CD4-positive, alpha-beta T cell (primary cell): ENCODE measurements at regions not wholly inside any gene's neighbourhood (a gene's known extent, or its start where the extent isn't known, plus 50 kb on each side); places are given as distances from the start of the nearest gene placed in this dataset.

ENCODE experiments used
- ATAC-seq: fragments of 200-7000 bp; cut with Tn5 transposase; one replicate; pipeline ENCODE4 v1.10.0; 2022; ENCODE audit warnings: mild to moderate bottlenecking; ENCODE audit not compliant: poor library complexity
- CTCF ChIA-PET: fragments of 350-600 bp; sonication (Branson Sonifier 250); formaldehyde crosslinking; loops from one replicate; lab custom pipeline; 2021; ENCODE audit warnings: antibody characterized with exemption, inconsistent platforms; lab: Charles Lee
- POLR2A ChIA-PET: fragments of 350-600 bp; sonication (Branson Sonifier 250); formaldehyde crosslinking; loops from one replicate; lab custom pipeline; 2021; ENCODE audit warnings: antibody characterized with exemption, inconsistent platforms; lab: Charles Lee
- DNase-seq, 14 experiments: peaks; one replicate each; pipeline ENCODE4 v3.0.0-alpha.2; 2013 to 2020; ENCODE audit warnings: mixed read lengths in 2 of 14
- H3K27ac ChIP-seq, 2 donors: one replicate each; pipeline versions ENCODE4 v1.5.1 to v1.7.0; 2013; ENCODE audit warnings: low read length in 2 of 2, low read depth in 1 of 2, mild to moderate bottlenecking in 1 of 2
- H3K27me3 ChIP-seq, 2 experiments: 1 replicate in 1 of 2; 2 replicates in 1 of 2; pipeline versions ENCODE4 v1.6.1 to v1.7.0; 2013; ENCODE audit warnings: low read length in 2 of 2, control low read depth in 1 of 2, mild to moderate bottlenecking in 1 of 2, moderate library complexity in 1 of 2; ENCODE audit not compliant: insufficient read depth in 2 of 2, control insufficient read depth in 1 of 2
- H3K36me3 ChIP-seq: one replicate; pipeline ENCODE4 v1.6.1; 2013; ENCODE audit warnings: low read length, control low read depth; ENCODE audit not compliant: insufficient read depth
- H3K4me1 ChIP-seq: one replicate; pipeline ENCODE4 v1.6.1; 2013; ENCODE audit warnings: low read length, control low read depth; ENCODE audit not compliant: insufficient read depth
- H3K4me3 ChIP-seq: one replicate; pipeline ENCODE4 v1.5.1; 2013; ENCODE audit warnings: mild to moderate bottlenecking, low read length, moderate library complexity
- H3K9me3 ChIP-seq, 2 experiments: 1 replicate in 1 of 2; 2 replicates in 1 of 2; pipeline versions ENCODE4 v1.6.1 to v1.7.0; 2013; ENCODE audit warnings: low read length in 2 of 2, mild to moderate bottlenecking in 2 of 2, control low read depth in 1 of 2, moderate library complexity in 1 of 2; ENCODE audit not compliant: control insufficient read depth in 1 of 2, insufficient read depth in 1 of 2
- H3K27ac Mint-ChIP-seq: one replicate; pipeline ENCODE4 v1.8.0; 2020; ENCODE audit warnings: mixed read lengths
- H3K27me3 Mint-ChIP-seq: one replicate; pipeline ENCODE4 v1.8.0; 2021; ENCODE audit warnings: mixed read lengths
- H3K36me3 Mint-ChIP-seq: one replicate; pipeline ENCODE4 v1.8.0; 2021; ENCODE audit warnings: low read depth, mixed read lengths
- H3K4me1 Mint-ChIP-seq: one replicate; pipeline ENCODE4 v1.8.0; 2021; ENCODE audit warnings: low read depth, mixed read lengths
- H3K4me3 Mint-ChIP-seq: one replicate; pipeline ENCODE4 v1.8.0; 2020; ENCODE audit warnings: mild to moderate bottlenecking, mixed read lengths
- H3K9me3 Mint-ChIP-seq: one replicate; pipeline ENCODE4 v1.8.0; 2020; ENCODE audit warnings: mixed read lengths
- intact Hi-C, 2 experiments: fragments of 100-400 bp; cut with DNase I in 1 of 2; cut with micrococcal nuclease in 1 of 2; formaldehyde crosslinking; loops; one replicate each; pipeline versions ENCODE4 v1.15.1 to v1.9.0; 2023 to 2025; cut with DNase I, micrococcal nuclease
- TF ChIP-seq, protein P1 (sequence below): fragments of 200-600 bp; IDR thresholded peaks from one replicate; pipeline ENCODE4 v1.8.0; 2022; ENCODE audit warnings: antibody characterized with exemption, mild to moderate bottlenecking

DNA sequence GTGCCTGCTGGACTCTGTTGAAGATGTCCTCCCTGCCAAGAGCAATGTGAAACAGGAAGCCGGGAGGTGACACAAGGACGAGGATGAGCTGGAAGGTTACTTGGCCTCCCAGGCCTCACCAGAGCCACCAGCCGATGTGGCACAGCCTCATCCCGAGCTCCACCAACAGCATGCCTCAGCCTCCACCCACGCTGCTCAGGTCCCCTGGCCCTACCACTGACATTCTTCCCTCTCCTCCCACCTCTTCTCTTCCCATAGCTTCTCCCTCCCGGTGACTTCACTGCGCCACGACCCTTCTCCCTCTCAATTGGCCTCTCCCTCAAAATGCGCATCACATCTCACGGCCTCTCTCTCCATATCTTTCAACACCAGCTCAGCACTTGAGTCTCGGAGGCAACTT is 249.9 kb downstream of the SKAP2 start:
- H3K4me3 Mint-ChIP-seq: no peak overlapping the region
- ChIA-PET CTCF (no interaction called here), POLR2A (no interaction called here)
- TF ChIP-seq, protein P1, sequence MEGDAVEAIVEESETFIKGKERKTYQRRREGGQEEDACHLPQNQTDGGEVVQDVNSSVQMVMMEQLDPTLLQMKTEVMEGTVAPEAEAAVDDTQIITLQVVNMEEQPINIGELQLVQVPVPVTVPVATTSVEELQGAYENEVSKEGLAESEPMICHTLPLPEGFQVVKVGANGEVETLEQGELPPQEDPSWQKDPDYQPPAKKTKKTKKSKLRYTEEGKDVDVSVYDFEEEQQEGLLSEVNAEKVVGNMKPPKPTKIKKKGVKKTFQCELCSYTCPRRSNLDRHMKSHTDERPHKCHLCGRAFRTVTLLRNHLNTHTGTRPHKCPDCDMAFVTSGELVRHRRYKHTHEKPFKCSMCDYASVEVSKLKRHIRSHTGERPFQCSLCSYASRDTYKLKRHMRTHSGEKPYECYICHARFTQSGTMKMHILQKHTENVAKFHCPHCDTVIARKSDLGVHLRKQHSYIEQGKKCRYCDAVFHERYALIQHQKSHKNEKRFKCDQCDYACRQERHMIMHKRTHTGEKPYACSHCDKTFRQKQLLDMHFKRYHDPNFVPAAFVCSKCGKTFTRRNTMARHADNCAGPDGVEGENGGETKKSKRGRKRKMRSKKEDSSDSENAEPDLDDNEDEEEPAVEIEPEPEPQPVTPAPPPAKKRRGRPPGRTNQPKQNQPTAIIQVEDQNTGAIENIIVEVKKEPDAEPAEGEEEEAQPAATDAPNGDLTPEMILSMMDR: no peak
- DNase-seq (no peak), ATAC-seq (no peak)
- intact Hi-C loops: no loop called here
- no peak overlapping the region for H3K4me3 ChIP-seq
- no peak overlapping the region for H3K27ac ChIP-seq
- H3K4me1 Mint-ChIP-seq: no peaks in the 10 kb centered on the region
- no peaks in the 10 kb centered on the region for H3K9me3 Mint-ChIP-seq
- H3K27me3 Mint-ChIP-seq: peaks cover 8% of the 10 kb centered on the region
- H3K27ac Mint-ChIP-seq: no peak overlapping the region
- no peaks in the 10 kb centered on the region for H3K9me3 ChIP-seq
- no peaks in the 10 kb centered on the region for H3K4me1 ChIP-seq
- H3K36me3 ChIP-seq: no peaks in the 10 kb centered on the region
- H3K36me3 Mint-ChIP-seq: no peaks in the 10 kb centered on the region
- H3K27me3 ChIP-seq: no peaks in the 10 kb centered on the region

DNA sequence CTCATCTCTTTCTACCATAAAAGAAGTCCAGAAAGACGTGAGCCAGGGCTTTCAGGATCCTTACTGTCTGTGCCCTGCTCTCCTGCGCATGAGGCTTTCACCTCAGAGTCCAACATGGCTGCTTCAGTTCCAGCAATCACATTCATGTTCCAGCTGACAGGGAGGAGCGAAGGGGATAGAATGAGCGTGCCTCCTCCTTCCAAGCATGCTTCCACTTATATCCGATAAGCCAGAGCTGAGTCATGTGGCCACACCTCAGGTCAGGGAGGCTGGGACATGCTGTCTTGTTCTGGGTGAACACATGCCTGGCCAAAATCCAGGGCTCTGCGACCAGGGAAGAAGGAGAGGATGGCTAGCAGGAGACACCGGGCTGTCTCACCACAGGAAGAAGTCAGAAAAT is 248.2 kb downstream of the SKAP2 start:
- Histone ChIP-seq H3K36me3 (no peaks in the 10 kb centered on the region), H3K9me3 (peaks cover 0 to 3% of the 10 kb centered on the region in 2 experiments), H3K4me1 (no peaks in the 10 kb centered on the region), H3K27me3 (no peaks in the 10 kb centered on the region), H3K27ac (no peak overlapping the region), H3K4me3 (no peak overlapping the region)
- intact Hi-C loops: no loop called here
- Mint-ChIP-seq H3K27ac (no peak overlapping the region), H3K4me1 (no peaks in the 10 kb centered on the region), H3K36me3 (no peaks in the 10 kb centered on the region), H3K4me3 (no peak overlapping the region), H3K27me3 (peaks cover 8% of the 10 kb centered on the region), H3K9me3 (no peaks in the 10 kb centered on the region)
- POLR2A ChIA-PET: no interaction called here
- CTCF ChIA-PET: no interaction called here
- DNase-seq (no peak), ATAC-seq (no peak)
- TF ChIP-seq, protein P1: no peak

DNA sequence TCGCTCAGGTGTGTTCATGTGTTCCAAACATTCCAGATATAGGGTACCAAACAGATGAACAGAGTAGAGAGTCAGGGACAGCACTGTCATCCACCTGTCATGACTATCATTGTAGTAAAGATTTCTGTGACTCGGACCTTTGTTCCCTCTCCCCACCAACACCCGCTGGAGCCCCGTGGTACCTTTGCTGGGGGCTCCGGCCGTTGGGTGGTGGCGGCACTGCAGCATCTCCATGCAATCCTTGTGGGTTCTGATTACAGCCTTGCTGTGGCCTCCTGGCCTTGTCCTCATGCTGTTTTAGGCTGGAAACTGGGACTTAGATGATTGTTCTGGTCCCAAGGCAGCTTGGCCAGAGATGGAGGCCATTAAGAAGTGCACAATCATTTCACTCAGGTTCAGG is 247.3 kb downstream of the SKAP2 start:
- ATAC-seq (no peak), DNase-seq (no peak)
- CTCF ChIA-PET: no interaction called here
- intact Hi-C loops: no loop called here
- H3K36me3 Mint-ChIP-seq: no peaks in the 10 kb centered on the region
- TF ChIP-seq, protein P1: no peak
- no peaks in the 10 kb centered on the region for H3K36me3 ChIP-seq
- peaks cover 0 to 3% of the 10 kb centered on the region in 2 experiments for H3K9me3 ChIP-seq
- H3K4me3 Mint-ChIP-seq: no peak overlapping the region
- H3K9me3 Mint-ChIP-seq: no peaks in the 10 kb centered on the region
- H3K27ac Mint-ChIP-seq: no peak overlapping the region
- no peak overlapping the region for H3K4me3 ChIP-seq
- H3K4me1 ChIP-seq: no peaks in the 10 kb centered on the region
- POLR2A ChIA-PET: no interaction called here
- no peaks in the 10 kb centered on the region for H3K4me1 Mint-ChIP-seq
- H3K27me3 ChIP-seq: no peaks in the 10 kb centered on the region
- H3K27ac ChIP-seq: no peak overlapping the region
- peaks cover 8% of the 10 kb centered on the region for H3K27me3 Mint-ChIP-seq
